HepG2 (cell line): ENCODE measurements at regions not wholly inside any gene's neighbourhood (a gene's known extent, or its start where the extent isn't known, plus 50 kb on each side); places are given as distances from the start of the nearest gene placed in this dataset.

ENCODE experiments used
- ATAC-seq: fragments of 200-7000 bp; cut with Tn5 transposase; 3 replicates; pipeline ENCODE4 v1.9.1; 2020; ENCODE audit warnings: mild to moderate bottlenecking, moderate library complexity
- BruUV-seq: library from RNA; stranded (reverse); fragments of 400-500 nt; replicated peaks from 2 replicates; lab custom pipeline; 2021; lab: Mats Ljungman, UMichigan
- CTCF ChIA-PET: fragments of 300-600 bp; formaldehyde crosslinking; extraction: SDS; loops from one replicate; lab custom pipeline; 2021; ENCODE audit warnings: low total read pairs, inconsistent platforms, low intra/inter-chr PET ratio; lab: Yijun Ruan, JAX
- POLR2A ChIA-PET: fragments of 350-600 bp; sonication (Branson Sonifier 250); formaldehyde crosslinking; loops from one replicate; lab custom pipeline; 2020; ENCODE audit warnings: antibody characterized with exemption, inconsistent platforms; lab: Yijun Ruan, JAX
- DNase-seq: peaks from one replicate; pipeline ENCODE4 v3.0.0-alpha.2; 2015; ENCODE audit warnings: low spot score
- FAIRE-seq: peaks from 3 replicates; lab custom pipeline; 2011; peaks lifted over from hg19 to GRCh38; lab: Jason Lieb, UNC
- H2AFZ ChIP-seq: one replicate; pipeline ENCODE4 v1.6.1; 2011; ENCODE audit warnings: low read length, inconsistent platforms
- H3K27ac ChIP-seq: fragments of 300-600 bp; 3 replicates; pipeline ENCODE4 v1.8.0; 2011; ENCODE audit warnings: mixed run types, mild to moderate bottlenecking, mixed read lengths, low read length, inconsistent platforms; ENCODE audit not compliant: insufficient read depth; ENCODE audit errors: extremely low read length
- H3K27me3 ChIP-seq, 2 experiments: fragments of 200-600 bp in 1 of 2; 2 replicates in 1 of 2; 3 replicates in 1 of 2; pipeline versions ENCODE4 v1.6.0 to v1.8.0; 2011; ENCODE audit warnings: low read length in 2 of 2, mild to moderate bottlenecking in 2 of 2, moderate library complexity in 2 of 2, inconsistent platforms in 1 of 2; ENCODE audit not compliant: insufficient read depth in 2 of 2, control insufficient read depth in 1 of 2
- H3K36me3 ChIP-seq, 2 experiments: fragments of 200-600 bp in 1 of 2; replicated peaks in 1 of 2; 2 replicates in 1 of 2; 3 replicates in 1 of 2; pipeline versions ENCODE4 v1.5.1 to v1.8.0; 2011; ENCODE audit warnings: low read length in 2 of 2, inconsistent platforms in 1 of 2; ENCODE audit not compliant: insufficient read depth in 2 of 2, control insufficient read depth in 1 of 2
- H3K4me1 ChIP-seq: 2 replicates; pipeline ENCODE4 v1.5.1; 2012; ENCODE audit warnings: low read length, inconsistent platforms; ENCODE audit not compliant: insufficient read depth
- H3K4me2 ChIP-seq: 2 replicates; pipeline ENCODE4 v1.6.0; 2011; ENCODE audit warnings: low read depth, low read length, inconsistent platforms
- H3K4me3 ChIP-seq, 3 experiments: fragments of 200-600 bp in 1 of 3; sonication (generic), shearing (Covaris generic) in 1 of 3; replicated peaks in 1 of 3; 2 replicates each; pipeline ENCODE4 v1.5.1; 2011 to 2016; ENCODE audit warnings: low read length in 3 of 3, inconsistent platforms in 2 of 3, low read depth in 2 of 3, mild to moderate bottlenecking in 2 of 3, control low read depth in 1 of 3, mixed read lengths in 1 of 3; ENCODE audit not compliant: insufficient read depth in 1 of 3
- H3K79me2 ChIP-seq: one replicate; pipeline ENCODE4 v1.6.1; 2011; ENCODE audit warnings: low read length, inconsistent platforms; ENCODE audit not compliant: insufficient read depth
- H3K9ac ChIP-seq: 2 replicates; pipeline ENCODE4 v1.6.0; 2011; ENCODE audit warnings: mild to moderate bottlenecking, low read depth, low read length, inconsistent platforms; ENCODE audit not compliant: insufficient read depth
- H3K9me3 ChIP-seq: 2 replicates; pipeline ENCODE4 v1.5.1; 2012; ENCODE audit warnings: mild to moderate bottlenecking, low read length
- H4K20me1 ChIP-seq: 2 replicates; pipeline ENCODE4 v1.6.0; 2011; ENCODE audit warnings: inconsistent platforms, mild to moderate bottlenecking, low read length, moderate library complexity; ENCODE audit not compliant: insufficient read depth
- GLI4 ChIP-seq: sonication (generic); formaldehyde crosslinking; IDR thresholded peaks from 2 replicates; pipeline ENCODE4 v1.5.1; 2020; ENCODE audit warnings: missing genetic modification reagents, mild to moderate bottlenecking, moderate library complexity, borderline replicate concordance
- ISL2 ChIP-seq: sonication (generic); formaldehyde crosslinking; IDR thresholded peaks from 2 replicates; pipeline ENCODE4 v1.5.0; 2020; ENCODE audit warnings: missing genetic modification reagents
- NFKBIZ ChIP-seq: IDR thresholded peaks from 2 replicates; pipeline ENCODE4 v1.6.1; 2018; ENCODE audit warnings: missing genetic modification reagents, missing compliant biosample characterization
- NRL ChIP-seq: sonication (generic); formaldehyde crosslinking; IDR thresholded peaks from 2 replicates; pipeline ENCODE4 v1.5.0; 2020; ENCODE audit warnings: missing genetic modification reagents, mild to moderate bottlenecking, moderate library complexity, borderline replicate concordance
- SMYD3 ChIP-seq: sonication (generic); formaldehyde crosslinking; IDR thresholded peaks from 2 replicates; pipeline ENCODE4 v1.8.1; 2023; ENCODE audit warnings: mild to moderate bottlenecking, missing genetic modification reagents
- SUZ12 ChIP-seq: fragments of 150-350 bp; IDR thresholded peaks from 2 replicates; pipeline ENCODE4 v1.6.1; 2014; ENCODE audit warnings: low read depth, low read length
- THAP11 ChIP-seq: IDR thresholded peaks from 2 replicates; pipeline ENCODE4 v1.6.1; 2016; ENCODE audit warnings: missing biosample characterization, missing genetic modification reagents
- ZFP82 ChIP-seq: sonication (generic); formaldehyde crosslinking; IDR thresholded peaks from 2 replicates; pipeline ENCODE4 v1.5.1; 2020; ENCODE audit warnings: mild to moderate bottlenecking, missing genetic modification reagents, borderline replicate concordance
- ZNF121 ChIP-seq: sonication (generic); formaldehyde crosslinking; IDR thresholded peaks from 2 replicates; pipeline ENCODE4 v1.5.0; 2020; ENCODE audit warnings: mild to moderate bottlenecking, missing genetic modification reagents
- ZNF253 ChIP-seq: sonication (generic); formaldehyde crosslinking; IDR thresholded peaks from 2 replicates; pipeline ENCODE4 v1.8.0; 2022; ENCODE audit warnings: mild to moderate bottlenecking, missing genetic modification reagents, borderline replicate concordance
- ZNF256 ChIP-seq: sonication (generic); formaldehyde crosslinking; conservative IDR thresholded peaks from 2 replicates; pipeline ENCODE4 v1.4.0; 2020; ENCODE audit warnings: missing genetic modification reagents
- ZNF670 ChIP-seq: sonication (generic); formaldehyde crosslinking; IDR thresholded peaks from 2 replicates; pipeline ENCODE4 v1.8.0; 2022; ENCODE audit warnings: mild to moderate bottlenecking, missing genetic modification reagents, borderline replicate concordance
- ZNF782 ChIP-seq: sonication (generic); formaldehyde crosslinking; IDR thresholded peaks from 2 replicates; pipeline ENCODE4 v1.4.0; 2020; ENCODE audit warnings: missing genetic modification reagents, mild to moderate bottlenecking, borderline replicate concordance
- WGBS: methylation state at CpG from one replicate; pipeline ENCODE4 v1.1.6; 2017; ENCODE audit warnings: low lambda C conversion rate; 5-methylcytosine and 5-hydroxymethylcytosine counted together
- in situ Hi-C: cut with HindIII; loops from 2 replicates; pipeline ENCODE4 v1.10.0; 2017; ENCODE audit warnings: low pct_unique_long_range_greater_than_20kb; ENCODE audit not compliant: extremely low pct_ligation_motif_present
- intact Hi-C: fragments of 100-400 bp; cut with micrococcal nuclease; formaldehyde crosslinking; loops from one replicate; pipeline ENCODE4 v1.10.0; 2022; ENCODE audit not compliant: unreplicated experiment
- TF ChIP-seq, protein P1 (sequence below): sonication (generic); formaldehyde crosslinking; IDR thresholded peaks from 2 replicates; pipeline ENCODE4 v1.8.0; 2023; ENCODE audit warnings: mild to moderate bottlenecking, missing genetic modification reagents
- TF ChIP-seq, protein P2 (sequence below): IDR thresholded peaks from 2 replicates; pipeline ENCODE4 v1.6.1; 2012; ENCODE audit warnings: low read length, improper control_type of control experiment
- TF ChIP-seq, protein P3 (sequence below): sonication (generic); formaldehyde crosslinking; IDR thresholded peaks from 2 replicates; pipeline ENCODE4 v1.5.0; 2020; ENCODE audit warnings: missing genetic modification reagents
- TF ChIP-seq, protein P4 (sequence below): IDR thresholded peaks from 2 replicates; pipeline ENCODE4 v1.6.1; 2016; ENCODE audit warnings: low read depth, control low read depth

DNA sequence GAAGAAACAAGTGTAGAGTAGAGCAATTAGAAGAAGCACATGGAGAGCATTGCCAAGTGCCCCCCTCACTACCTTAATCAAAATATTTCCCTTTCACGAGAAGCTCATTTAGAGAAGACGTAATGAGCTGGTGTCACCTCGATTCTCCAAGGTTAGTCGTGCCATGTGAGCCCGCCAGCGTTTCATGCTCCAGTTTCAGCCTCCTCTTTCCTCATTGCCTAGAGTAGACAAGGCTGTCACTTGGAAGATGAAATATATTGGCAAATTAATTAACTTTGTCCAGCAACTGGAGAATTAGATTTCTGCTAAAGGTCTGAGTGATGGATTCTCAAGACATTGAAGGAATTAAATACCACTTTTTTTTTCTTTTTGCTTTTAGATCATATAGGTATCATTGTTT, 399.6 kb downstream of the TUSC7 start:
- H3K4me1 ChIP-seq, result no peaks in the 10 kb centered on the region
- H3K4me2 ChIP-seq, result no peak overlapping the region
- WGBS, result 33% methylated on average over 6 of the region's 6 CpGs
- intact Hi-C loops, result no loop called here
- BruUV-seq, result no TSS peak
- in situ Hi-C loops, result no loop called here
- no peak for DNase-seq
- ATAC-seq, result no peak
- ChIA-PET POLR2A (no interaction called here), CTCF (no interaction called here)
- no peak overlapping the region for H3K4me3 ChIP-seq
- no peaks in the 10 kb centered on the region for H3K79me2 ChIP-seq
- no peak for FAIRE-seq
- H3K27ac ChIP-seq, result no peak overlapping the region
- no peak overlapping the region for H2AFZ ChIP-seq
- H4K20me1 ChIP-seq, result no peaks in the 10 kb centered on the region
- H3K36me3 ChIP-seq, result no peaks in the 10 kb centered on the region
- no peaks in the 10 kb centered on the region for H3K9me3 ChIP-seq
- TF ChIP-seq NFKBIZ (CRISPR knock-in tag), result no peak
- no peak for TF ChIP-seq ZNF670 (CRISPR knock-in tag)
- TF ChIP-seq GLI4 (CRISPR knock-in tag), result no peak
- no peak for TF ChIP-seq SMYD3 (CRISPR knock-in tag)
- no peak for TF ChIP-seq NRL (CRISPR knock-in tag)
- no peak for TF ChIP-seq ZNF121 (CRISPR knock-in tag)
- TF ChIP-seq SUZ12, result no peak
- no peak for TF ChIP-seq ZFP82 (CRISPR knock-in tag)
- TF ChIP-seq, protein P1, sequence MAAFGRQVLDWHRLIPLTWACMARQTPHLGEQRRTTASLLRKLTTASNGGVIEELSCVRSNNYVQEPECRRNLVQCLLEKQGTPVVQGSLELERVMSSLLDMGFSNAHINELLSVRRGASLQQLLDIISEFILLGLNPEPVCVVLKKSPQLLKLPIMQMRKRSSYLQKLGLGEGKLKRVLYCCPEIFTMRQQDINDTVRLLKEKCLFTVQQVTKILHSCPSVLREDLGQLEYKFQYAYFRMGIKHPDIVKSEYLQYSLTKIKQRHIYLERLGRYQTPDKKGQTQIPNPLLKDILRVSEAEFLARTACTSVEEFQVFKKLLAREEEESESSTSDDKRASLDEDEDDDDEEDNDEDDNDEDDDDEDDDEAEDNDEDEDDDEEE, result no peak
- no peak for TF ChIP-seq ZNF253 (CRISPR knock-in tag)
- no peak for TF ChIP-seq ZNF256 (CRISPR knock-in tag)
- TF ChIP-seq, protein P2, sequence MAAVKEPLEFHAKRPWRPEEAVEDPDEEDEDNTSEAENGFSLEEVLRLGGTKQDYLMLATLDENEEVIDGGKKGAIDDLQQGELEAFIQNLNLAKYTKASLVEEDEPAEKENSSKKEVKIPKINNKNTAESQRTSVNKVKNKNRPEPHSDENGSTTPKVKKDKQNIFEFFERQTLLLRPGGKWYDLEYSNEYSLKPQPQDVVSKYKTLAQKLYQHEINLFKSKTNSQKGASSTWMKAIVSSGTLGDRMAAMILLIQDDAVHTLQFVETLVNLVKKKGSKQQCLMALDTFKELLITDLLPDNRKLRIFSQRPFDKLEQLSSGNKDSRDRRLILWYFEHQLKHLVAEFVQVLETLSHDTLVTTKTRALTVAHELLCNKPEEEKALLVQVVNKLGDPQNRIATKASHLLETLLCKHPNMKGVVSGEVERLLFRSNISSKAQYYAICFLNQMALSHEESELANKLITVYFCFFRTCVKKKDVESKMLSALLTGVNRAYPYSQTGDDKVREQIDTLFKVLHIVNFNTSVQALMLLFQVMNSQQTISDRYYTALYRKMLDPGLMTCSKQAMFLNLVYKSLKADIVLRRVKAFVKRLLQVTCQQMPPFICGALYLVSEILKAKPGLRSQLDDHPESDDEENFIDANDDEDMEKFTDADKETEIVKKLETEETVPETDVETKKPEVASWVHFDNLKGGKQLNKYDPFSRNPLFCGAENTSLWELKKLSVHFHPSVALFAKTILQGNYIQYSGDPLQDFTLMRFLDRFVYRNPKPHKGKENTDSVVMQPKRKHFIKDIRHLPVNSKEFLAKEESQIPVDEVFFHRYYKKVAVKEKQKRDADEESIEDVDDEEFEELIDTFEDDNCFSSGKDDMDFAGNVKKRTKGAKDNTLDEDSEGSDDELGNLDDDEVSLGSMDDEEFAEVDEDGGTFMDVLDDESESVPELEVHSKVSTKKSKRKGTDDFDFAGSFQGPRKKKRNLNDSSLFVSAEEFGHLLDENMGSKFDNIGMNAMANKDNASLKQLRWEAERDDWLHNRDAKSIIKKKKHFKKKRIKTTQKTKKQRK, result no peak
- no peak for TF ChIP-seq ISL2 (CRISPR knock-in tag)
- TF ChIP-seq, protein P3, sequence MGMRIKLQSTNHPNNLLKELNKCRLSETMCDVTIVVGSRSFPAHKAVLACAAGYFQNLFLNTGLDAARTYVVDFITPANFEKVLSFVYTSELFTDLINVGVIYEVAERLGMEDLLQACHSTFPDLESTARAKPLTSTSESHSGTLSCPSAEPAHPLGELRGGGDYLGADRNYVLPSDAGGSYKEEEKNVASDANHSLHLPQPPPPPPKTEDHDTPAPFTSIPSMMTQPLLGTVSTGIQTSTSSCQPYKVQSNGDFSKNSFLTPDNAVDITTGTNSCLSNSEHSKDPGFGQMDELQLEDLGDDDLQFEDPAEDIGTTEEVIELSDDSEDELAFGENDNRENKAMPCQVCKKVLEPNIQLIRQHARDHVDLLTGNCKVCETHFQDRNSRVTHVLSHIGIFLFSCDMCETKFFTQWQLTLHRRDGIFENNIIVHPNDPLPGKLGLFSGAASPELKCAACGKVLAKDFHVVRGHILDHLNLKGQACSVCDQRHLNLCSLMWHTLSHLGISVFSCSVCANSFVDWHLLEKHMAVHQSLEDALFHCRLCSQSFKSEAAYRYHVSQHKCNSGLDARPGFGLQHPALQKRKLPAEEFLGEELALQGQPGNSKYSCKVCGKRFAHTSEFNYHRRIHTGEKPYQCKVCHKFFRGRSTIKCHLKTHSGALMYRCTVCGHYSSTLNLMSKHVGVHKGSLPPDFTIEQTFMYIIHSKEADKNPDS (CRISPR knock-in tag), result no peak
- no peak for TF ChIP-seq THAP11
- TF ChIP-seq ZNF782 (CRISPR knock-in tag), result no peak
- TF ChIP-seq, protein P4, sequence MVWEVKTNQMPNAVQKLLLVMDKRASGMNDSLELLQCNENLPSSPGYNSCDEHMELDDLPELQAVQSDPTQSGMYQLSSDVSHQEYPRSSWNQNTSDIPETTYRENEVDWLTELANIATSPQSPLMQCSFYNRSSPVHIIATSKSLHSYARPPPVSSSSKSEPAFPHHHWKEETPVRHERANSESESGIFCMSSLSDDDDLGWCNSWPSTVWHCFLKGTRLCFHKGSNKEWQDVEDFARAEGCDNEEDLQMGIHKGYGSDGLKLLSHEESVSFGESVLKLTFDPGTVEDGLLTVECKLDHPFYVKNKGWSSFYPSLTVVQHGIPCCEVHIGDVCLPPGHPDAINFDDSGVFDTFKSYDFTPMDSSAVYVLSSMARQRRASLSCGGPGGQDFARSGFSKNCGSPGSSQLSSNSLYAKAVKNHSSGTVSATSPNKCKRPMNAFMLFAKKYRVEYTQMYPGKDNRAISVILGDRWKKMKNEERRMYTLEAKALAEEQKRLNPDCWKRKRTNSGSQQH (CRISPR knock-in tag), result no peak
- H3K27me3 ChIP-seq, result no peaks in the 10 kb centered on the region; a peak in 1 of 5 replicates
- no peak overlapping the region for H3K9ac ChIP-seq
